Sciatic nerve (tissue), 2 donors: ENCODE measurements at regions not wholly inside any gene's neighbourhood (a gene's known extent, or its start where the extent isn't known, plus 50 kb on each side); places are given as distances from the start of the nearest gene placed in this dataset.
"Not testable (repeated sequence)": the region's sequence is repeated elsewhere in the genome, so short reads cannot be mapped to it uniquely, and the experiment has no call there.

Experiments
- ATAC-seq: fragments of 200-7000 bp; cut with Tn5 transposase; one replicate; pipeline ENCODE4 v1.9.1; 2020; ENCODE audit warnings: mild to moderate bottlenecking, moderate library complexity
- DNase-seq: peaks from one replicate; pipeline ENCODE4 v3.0.0-alpha.2; 2020; ENCODE audit warnings: low spot score
- intact Hi-C: fragments of 100-400 bp; cut with DNase I; formaldehyde crosslinking; loops from one replicate; pipeline ENCODE4 v1.14.2; 2022
- donor health status: DM: no; HTN: no; CAD: no.
- donor health status: DM: no; HTN: no; CAD: no.

- DNase-seq (no peak), ATAC-seq (no peak)
- intact Hi-C loops: no loop called here
These were observed 197.5 kb upstream of the TMEM45B start for GRCh38 chr11:129618046-129618569.

GRCh38 chr11:129620237-129621104 is 195.2 kb upstream of the TMEM45B start:
- no peak for ATAC-seq
- DNase-seq: no peak
- intact Hi-C loops: no loop called here

GRCh38 chr11:129625930-129626329 is 189.7 kb upstream of the TMEM45B start:
- intact Hi-C loops: no loop called here
- DNase-seq (no peak), ATAC-seq (no peak)

GRCh38 chr11:129631201-129631600 is 184.4 kb upstream of the TMEM45B start:
- DNase-seq (no peak), ATAC-seq (no peak)

GRCh38 chr11:129636926-129637325 is 178.7 kb upstream of the TMEM45B start:
- intact Hi-C loops: no loop called here
- ATAC-seq (no peak), DNase-seq (no peak)

More at GRCh38 chr11:129631201-129631600, 184.4 kb upstream of the TMEM45B start:
- intact Hi-C loops: no loop called here

GRCh38 chr11:129637473-129637872 is 178.2 kb upstream of the TMEM45B start:
- intact Hi-C loops: no loop called here
- ATAC-seq (no peak), DNase-seq (no peak)

GRCh38 chr11:129637983-129638776 is 177.5 kb upstream of the TMEM45B start:
- DNase-seq (no peak), ATAC-seq (no peak)
- intact Hi-C loops: no loop called here

GRCh38 chr11:129639300-129639699 is 176.3 kb upstream of the TMEM45B start:
- no peak for ATAC-seq
- intact Hi-C loops: no loop called here
- DNase-seq: no peak

GRCh38 chr11:129640671-129641070 is 175.0 kb upstream of the TMEM45B start:
- ATAC-seq (no peak), DNase-seq (no peak)
- intact Hi-C loops: no loop called here

- no peak for ATAC-seq
- no peak for DNase-seq
- intact Hi-C loops: no loop called here
These were observed 172.5 kb upstream of the TMEM45B start for GRCh38 chr11:129643031-129643721.

GRCh38 chr11:129644326-129644725 is 171.3 kb upstream of the TMEM45B start:
- ATAC-seq: no peak
- DNase-seq: no peak
- intact Hi-C loops: no loop called here

- DNase-seq: no peak
- intact Hi-C loops: no loop called here
- no peak for ATAC-seq
These were observed 169.7 kb upstream of the TMEM45B start for GRCh38 chr11:129645943-129646342.

- intact Hi-C loops, ATAC-seq, DNase-seq: not testable (repeated sequence)
These were observed 165.6 kb upstream of the TMEM45B start for GRCh38 chr11:129650044-129650443.

GRCh38 chr11:129652835-129653234 is 162.8 kb upstream of the TMEM45B start:
- intact Hi-C loops: no loop called here
- DNase-seq (no peak), ATAC-seq (no peak)

- DNase-seq: no peak
- intact Hi-C loops: no loop called here
- ATAC-seq: no peak
These were observed 160.3 kb upstream of the TMEM45B start for GRCh38 chr11:129655247-129655832.

- DNase-seq: no peak
- ATAC-seq: no peak
- intact Hi-C loops: no loop called here
These were observed 157.7 kb upstream of the TMEM45B start for GRCh38 chr11:129657866-129658525.

GRCh38 chr11:129658526-129658867 is 157.2 kb upstream of the TMEM45B start:
- no peak for DNase-seq

GRCh38 chr11:129680907-129681306 is 134.7 kb upstream of the TMEM45B start:
- DNase-seq (no peak), ATAC-seq (no peak)
- intact Hi-C loops: no loop called here

More at GRCh38 chr11:129658526-129658867, 157.2 kb upstream of the TMEM45B start:
- intact Hi-C loops: no loop called here
- no peak for ATAC-seq
